HG03064 (cell line): ENCODE measurements at regions not wholly inside any gene's neighbourhood (a gene's known extent, or its start where the extent isn't known, plus 50 kb on each side); places are given as distances from the start of the nearest gene placed in this dataset.
"Not testable (repeated sequence)": the region's sequence is repeated elsewhere in the genome, so short reads cannot be mapped to it uniquely, and the experiment has no call there.

Source experiments
- ATAC-seq: cut with Tn5 transposase; IDR thresholded peaks from one replicate; pipeline ENCODE4 v1.9.1; 2021; ENCODE audit warnings: low read depth; ENCODE audit not compliant: unreplicated experiment

- ATAC-seq, result no peak
Measured at GRCh38 chr12:124375789-124376175, 80.9 kb downstream of the RFLNA start.

GRCh38 chr12:124375141-124375788, 80.4 kb downstream of the RFLNA start:
- ATAC-seq, result no peak

- no peak for ATAC-seq
Measured at GRCh38 chr12:124374567-124374966, 79.7 kb downstream of the RFLNA start.

GRCh38 chr12:124374147-124374546, 79.3 kb downstream of the RFLNA start:
- no peak for ATAC-seq

- not testable (repeated sequence) for ATAC-seq
Measured at GRCh38 chr12:124373701-124374100, 78.8 kb downstream of the RFLNA start.

- no peak for ATAC-seq
Measured at GRCh38 chr12:124372831-124373230, 77.9 kb downstream of the RFLNA start.

GRCh38 chr12:124371970-124372555, 77.2 kb downstream of the RFLNA start:
- no peak for ATAC-seq

GRCh38 chr12:124371366-124371765, 76.5 kb downstream of the RFLNA start:
- no peak for ATAC-seq

GRCh38 chr12:124370851-124371250, 76.0 kb downstream of the RFLNA start:
- no peak for ATAC-seq

GRCh38 chr12:124370384-124370783, 75.5 kb downstream of the RFLNA start:
- no peak for ATAC-seq

- ATAC-seq, result no peak
Measured at GRCh38 chr12:124369827-124370378, 75.0 kb downstream of the RFLNA start.

GRCh38 chr12:124369055-124369826, 74.3 kb downstream of the RFLNA start:
- no peak for ATAC-seq

- no peak for ATAC-seq
Measured at GRCh38 chr12:124368421-124369032, 73.6 kb downstream of the RFLNA start.

GRCh38 chr12:124365726-124366430, 71.0 kb downstream of the RFLNA start:
- ATAC-seq, result no peak
